ENCODE measurements at regions not wholly inside any gene's neighbourhood (a gene's known extent, or its start where the extent isn't known, plus 50 kb on each side); places are given as distances from the start of the nearest gene placed in this dataset.
"Not testable (repeated sequence)": the region's sequence is repeated elsewhere in the genome, so short reads cannot be mapped to it uniquely, and the experiment has no call there.

GRCh38 chr10:81724431-81724830 lies 150.6 kb upstream of the NRG3 start:
- Histone ChIP-seq H2AFZ (ENCODE audit: low read length) (no peak overlapping the region), H3K9me3 (ENCODE audit: low read length) (peaks cover 4% of the 10 kb centered on the region; the same call in 1 of the 2 replicates), H3K4me3 (ENCODE audit: low read length) (no peak overlapping the region), H3K27ac (ENCODE audit: low read length) (no peak overlapping the region), H3K9ac (ENCODE audit: low read length) (no peak overlapping the region), H3K27me3 (ENCODE audit: low read length) (no peaks in the 10 kb centered on the region), H4K20me1 (ENCODE audit: insufficient read depth, low read depth, low read length) (no peaks in the 10 kb centered on the region), H3K4me2 (ENCODE audit: low read depth, low read length, poor library complexity, severe bottlenecking) (no peak overlapping the region), H3K79me2 (ENCODE audit: low read length) (no peaks in the 10 kb centered on the region), H3K36me3 (ENCODE audit: insufficient read depth, low read length) (no peaks in the 10 kb centered on the region), H3K9me2 (replicated peaks; ENCODE audit: insufficient read depth, low read length) (no peaks in the 10 kb centered on the region), H3K4me1 (ENCODE audit: low read length) (no peaks in the 10 kb centered on the region)
- DNase-seq, result no peak

DNA sequence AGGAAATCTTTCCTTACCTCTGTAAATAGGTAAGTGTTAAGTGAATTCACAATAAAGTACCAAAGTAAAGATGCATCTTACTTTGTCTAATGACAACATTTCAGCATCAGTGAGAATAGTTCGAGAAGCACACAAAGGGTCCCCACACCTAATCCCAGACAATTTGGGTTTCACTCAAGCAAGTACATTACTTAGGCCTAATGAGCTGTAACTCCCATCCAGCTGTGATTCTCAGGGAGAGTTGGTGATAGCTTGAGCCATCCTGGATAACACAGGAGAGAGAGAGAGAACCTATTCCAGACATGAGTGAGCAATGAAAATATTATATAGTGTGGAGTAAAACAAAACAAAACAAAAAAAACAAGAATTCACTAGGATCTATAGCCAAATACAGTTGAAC lies 149.1 kb upstream of the NRG3 start:
- Histone ChIP-seq H3K9me2 (replicated peaks; ENCODE audit: insufficient read depth, low read length) (no peaks in the 10 kb centered on the region), H3K4me2 (ENCODE audit: low read depth, low read length, poor library complexity, severe bottlenecking) (no peak overlapping the region), H3K9ac (ENCODE audit: low read length) (no peak overlapping the region), H3K4me3 (ENCODE audit: low read length) (no peak overlapping the region), H3K27ac (ENCODE audit: low read length) (no peak overlapping the region), H3K79me2 (ENCODE audit: low read length) (no peaks in the 10 kb centered on the region), H4K20me1 (ENCODE audit: insufficient read depth, low read depth, low read length) (no peaks in the 10 kb centered on the region), H2AFZ (ENCODE audit: low read length) (no peak overlapping the region), H3K27me3 (ENCODE audit: low read length) (no peaks in the 10 kb centered on the region), H3K36me3 (ENCODE audit: insufficient read depth, low read length) (no peaks in the 10 kb centered on the region), H3K4me1 (ENCODE audit: low read length) (no peaks in the 10 kb centered on the region), H3K9me3 (ENCODE audit: low read length) (peaks cover 4% of the 10 kb centered on the region)
- DNase-seq, result no peak

DNA sequence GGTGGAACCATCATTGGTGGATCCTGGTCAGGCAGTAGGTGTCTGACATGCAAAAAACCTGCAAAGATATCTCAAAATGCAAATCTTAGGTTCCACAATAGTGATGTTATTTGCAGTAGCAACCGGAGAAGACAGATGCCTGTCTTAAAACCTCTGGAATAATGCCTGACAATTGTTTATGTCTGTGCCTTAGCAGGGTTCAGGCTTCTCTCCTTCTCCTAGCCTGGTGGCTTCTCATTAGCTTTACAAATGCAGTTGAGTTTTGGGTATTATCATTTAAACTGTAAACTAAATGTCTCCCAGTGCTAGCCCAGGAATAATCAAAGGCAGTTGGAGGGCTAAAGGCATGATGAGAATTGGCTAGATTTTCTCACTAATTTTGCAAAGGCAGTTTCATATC lies 146.3 kb upstream of the NRG3 start:
- Histone ChIP-seq H3K36me3 (ENCODE audit: insufficient read depth, low read length) (no peaks in the 10 kb centered on the region), H3K9ac (ENCODE audit: low read length) (no peak overlapping the region), H3K27ac (ENCODE audit: low read length) (no peak overlapping the region), H4K20me1 (ENCODE audit: insufficient read depth, low read depth, low read length) (no peaks in the 10 kb centered on the region), H3K9me3 (ENCODE audit: low read length) (peaks cover 6% of the 10 kb centered on the region), H3K9me2 (replicated peaks; ENCODE audit: insufficient read depth, low read length) (no peaks in the 10 kb centered on the region), H2AFZ (ENCODE audit: low read length) (no peak overlapping the region), H3K4me3 (ENCODE audit: low read length) (no peak overlapping the region), H3K4me2 (ENCODE audit: low read depth, low read length, poor library complexity, severe bottlenecking) (no peak overlapping the region), H3K27me3 (ENCODE audit: low read length) (no peaks in the 10 kb centered on the region), H3K4me1 (ENCODE audit: low read length) (no peaks in the 10 kb centered on the region), H3K79me2 (ENCODE audit: low read length) (no peaks in the 10 kb centered on the region)
- no peak for DNase-seq

- no peak for DNase-seq
- Histone ChIP-seq H3K9ac (ENCODE audit: low read length) (no peak overlapping the region), H2AFZ (ENCODE audit: low read length) (no peak overlapping the region), H3K9me3 (ENCODE audit: low read length) (peaks cover 7% of the 10 kb centered on the region), H3K36me3 (ENCODE audit: insufficient read depth, low read length) (no peaks in the 10 kb centered on the region), H3K4me1 (ENCODE audit: low read length) (no peaks in the 10 kb centered on the region), H3K27me3 (ENCODE audit: low read length) (no peaks in the 10 kb centered on the region), H3K9me2 (replicated peaks; ENCODE audit: insufficient read depth, low read length) (no peaks in the 10 kb centered on the region), H3K4me3 (ENCODE audit: low read length) (no peak overlapping the region), H3K27ac (ENCODE audit: low read length) (no peak overlapping the region), H4K20me1 (ENCODE audit: insufficient read depth, low read depth, low read length) (no peaks in the 10 kb centered on the region), H3K79me2 (ENCODE audit: low read length) (no peaks in the 10 kb centered on the region), H3K4me2 (ENCODE audit: low read depth, low read length, poor library complexity, severe bottlenecking) (no peak overlapping the region)
These were observed 144.1 kb upstream of the NRG3 start for GRCh38 chr10:81730891-81731290.

- H3K9ac ChIP-seq (ENCODE audit: low read length), result no peak overlapping the region
- no peak for DNase-seq
- no peaks in the 10 kb centered on the region for H3K79me2 ChIP-seq (ENCODE audit: low read length)
- H3K4me2 ChIP-seq (ENCODE audit: low read depth, low read length, poor library complexity, severe bottlenecking), result no peak overlapping the region
- H3K4me3 ChIP-seq (ENCODE audit: low read length), result no peak overlapping the region
- no peak overlapping the region for H2AFZ ChIP-seq (ENCODE audit: low read length)
- H3K36me3 ChIP-seq (ENCODE audit: insufficient read depth, low read length), result no peaks in the 10 kb centered on the region
- no peaks in the 10 kb centered on the region for H4K20me1 ChIP-seq (ENCODE audit: insufficient read depth, low read depth, low read length)
- H3K27ac ChIP-seq (ENCODE audit: low read length), result no peak overlapping the region
- no peaks in the 10 kb centered on the region for H3K27me3 ChIP-seq (ENCODE audit: low read length)
- peaks cover 3% of the 10 kb centered on the region for H3K9me3 ChIP-seq (ENCODE audit: low read length)
- no peaks in the 10 kb centered on the region for H3K9me2 ChIP-seq (replicated peaks; ENCODE audit: insufficient read depth, low read length)
- no peaks in the 10 kb centered on the region for H3K4me1 ChIP-seq (ENCODE audit: low read length)
These were observed 141.5 kb upstream of the NRG3 start for GRCh38 chr10:81733542-81733941.

DNA sequence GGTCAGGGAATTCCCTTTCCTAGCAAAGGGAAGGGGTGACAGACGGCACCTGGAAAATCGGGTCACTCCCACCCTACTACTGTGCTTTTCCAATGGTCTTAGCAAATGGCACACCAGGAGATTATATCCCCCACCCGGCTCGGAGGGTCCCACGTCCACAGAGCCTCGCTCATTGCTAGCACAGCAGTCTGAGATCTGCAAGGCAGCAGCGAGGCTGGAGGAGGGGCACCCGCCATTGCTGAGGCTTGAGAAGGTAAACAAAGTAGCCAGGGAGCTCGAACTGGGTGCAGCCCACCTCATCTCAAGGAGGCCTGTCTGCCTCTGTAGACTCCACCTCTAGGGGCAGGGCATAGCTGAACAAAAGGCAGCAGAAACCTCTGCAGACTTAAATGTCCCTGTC lies 139.8 kb upstream of the NRG3 start:
- not testable (repeated sequence) for H3K27ac ChIP-seq (ENCODE audit: low read length); H3K4me3 ChIP-seq (ENCODE audit: low read length); H4K20me1 ChIP-seq (ENCODE audit: insufficient read depth, low read depth, low read length); H3K9me2 ChIP-seq (replicated peaks; ENCODE audit: insufficient read depth, low read length); H3K36me3 ChIP-seq (ENCODE audit: insufficient read depth, low read length); DNase-seq; H3K4me2 ChIP-seq (ENCODE audit: low read depth, low read length, poor library complexity, severe bottlenecking); H3K79me2 ChIP-seq (ENCODE audit: low read length); H3K4me1 ChIP-seq (ENCODE audit: low read length); H3K9me3 ChIP-seq (ENCODE audit: low read length); H2AFZ ChIP-seq (ENCODE audit: low read length); H3K27me3 ChIP-seq (ENCODE audit: low read length); H3K9ac ChIP-seq (ENCODE audit: low read length)

DNA sequence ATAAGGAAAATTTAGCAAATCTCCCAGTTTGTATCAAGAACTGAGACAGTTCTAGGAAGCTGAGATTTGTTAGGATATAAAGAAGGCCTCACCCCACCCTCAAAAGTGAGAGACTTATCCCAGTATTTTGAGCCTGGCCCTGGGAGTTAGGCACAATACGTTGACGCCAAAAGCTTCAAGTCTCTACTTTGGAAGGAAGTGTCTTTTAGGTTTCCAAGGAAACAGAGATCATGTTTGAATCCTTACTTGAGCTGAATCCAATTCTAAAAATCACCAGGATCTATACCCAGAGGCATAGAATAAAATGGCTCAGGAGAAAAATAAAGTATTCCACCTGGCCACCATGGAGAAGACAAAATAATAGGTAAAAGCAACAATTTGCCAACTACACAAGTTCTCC lies 115.9 kb upstream of the NRG3 start:
- H3K36me3 ChIP-seq (ENCODE audit: insufficient read depth, low read length), result no peaks in the 10 kb centered on the region
- H3K4me2 ChIP-seq (ENCODE audit: low read depth, low read length, poor library complexity, severe bottlenecking), result no peak overlapping the region
- no peaks in the 10 kb centered on the region for H4K20me1 ChIP-seq (ENCODE audit: insufficient read depth, low read depth, low read length)
- H3K9me3 ChIP-seq (ENCODE audit: low read length), result no peaks in the 10 kb centered on the region; the same call in 1 of the 2 replicates
- H3K4me1 ChIP-seq (ENCODE audit: low read length), result no peaks in the 10 kb centered on the region
- no peak overlapping the region for H3K4me3 ChIP-seq (ENCODE audit: low read length)
- no peaks in the 10 kb centered on the region for H3K9me2 ChIP-seq (replicated peaks; ENCODE audit: insufficient read depth, low read length)
- H3K79me2 ChIP-seq (ENCODE audit: low read length), result no peaks in the 10 kb centered on the region
- H3K9ac ChIP-seq (ENCODE audit: low read length), result no peak overlapping the region
- H2AFZ ChIP-seq (ENCODE audit: low read length), result no peak overlapping the region
- DNase-seq, result no peak
- H3K27ac ChIP-seq (ENCODE audit: low read length), result no peak overlapping the region
- no peaks in the 10 kb centered on the region for H3K27me3 ChIP-seq (ENCODE audit: low read length)

GRCh38 chr10:81784111-81784597 lies 90.8 kb upstream of the NRG3 start:
- H3K9ac ChIP-seq (ENCODE audit: low read length), result no peak overlapping the region
- H3K4me1 ChIP-seq (ENCODE audit: low read length), result no peaks in the 10 kb centered on the region
- no peaks in the 10 kb centered on the region for H3K79me2 ChIP-seq (ENCODE audit: low read length)
- no peak overlapping the region for H3K4me3 ChIP-seq (ENCODE audit: low read length)
- no peaks in the 10 kb centered on the region for H4K20me1 ChIP-seq (ENCODE audit: insufficient read depth, low read depth, low read length)
- H3K9me2 ChIP-seq (replicated peaks; ENCODE audit: insufficient read depth, low read length), result no peaks in the 10 kb centered on the region
- H3K9me3 ChIP-seq (ENCODE audit: low read length), result peaks cover 8% of the 10 kb centered on the region
- no peak overlapping the region for H3K4me2 ChIP-seq (ENCODE audit: low read depth, low read length, poor library complexity, severe bottlenecking)
- H3K27ac ChIP-seq (ENCODE audit: low read length), result no peak overlapping the region
- no peaks in the 10 kb centered on the region for H3K36me3 ChIP-seq (ENCODE audit: insufficient read depth, low read length)
- no peak overlapping the region for H2AFZ ChIP-seq (ENCODE audit: low read length)
- H3K27me3 ChIP-seq (ENCODE audit: low read length), result no peaks in the 10 kb centered on the region
- DNase-seq, result no peak

GRCh38 chr10:81792729-81793128 lies 82.3 kb upstream of the NRG3 start:
- Histone ChIP-seq H3K4me2 (ENCODE audit: low read depth, low read length, poor library complexity, severe bottlenecking) (no peak overlapping the region), H2AFZ (ENCODE audit: low read length) (no peak overlapping the region), H3K36me3 (ENCODE audit: insufficient read depth, low read length) (no peaks in the 10 kb centered on the region), H3K9me3 (ENCODE audit: low read length) (no peaks in the 10 kb centered on the region), H3K9ac (ENCODE audit: low read length) (no peak overlapping the region), H3K27ac (ENCODE audit: low read length) (no peak overlapping the region), H4K20me1 (ENCODE audit: insufficient read depth, low read depth, low read length) (no peaks in the 10 kb centered on the region), H3K4me3 (ENCODE audit: low read length) (no peak overlapping the region), H3K27me3 (ENCODE audit: low read length) (no peaks in the 10 kb centered on the region), H3K9me2 (replicated peaks; ENCODE audit: insufficient read depth, low read length) (no peaks in the 10 kb centered on the region), H3K79me2 (ENCODE audit: low read length) (no peaks in the 10 kb centered on the region), H3K4me1 (ENCODE audit: low read length) (no peaks in the 10 kb centered on the region)
- no peak for DNase-seq
